ENCODE measurements at regions not wholly inside any gene's neighbourhood (a gene's known extent, or its start where the extent isn't known, plus 50 kb on each side); places are given as distances from the start of the nearest gene placed in this dataset.

GRCh38 chr10:107978455-107978854 is 813.9 kb upstream of the SORCS1 start:
- H4K8ac ChIP-seq (replicated peaks; ENCODE audit: insufficient read length, low read depth, low read length) = no peak overlapping the region
- H3K56ac ChIP-seq (ENCODE audit: insufficient read length, low read depth, low read length) = no peak overlapping the region
- no peak for DNase-seq
- H3T11ph ChIP-seq (ENCODE audit: low read length) = no peak overlapping the region
- no peak overlapping the region for H3K23ac ChIP-seq (ENCODE audit: insufficient read length, low read depth, low read length)
- peaks cover 0 to 5% (median 3%) of the 10 kb centered on the region in 3 experiments; a peak in 2 of 7 replicates for H3K36me3 Mint-ChIP-seq (ENCODE audit: insufficient read depth in 1 of 3, low read depth in 3 of 3)
- H4K91ac ChIP-seq (ENCODE audit: insufficient read length, low read depth, low read length) = no peak overlapping the region
- no peak overlapping the region for H3K14ac ChIP-seq (ENCODE audit: insufficient read depth, low read length)
- H4K20me1 ChIP-seq (ENCODE audit: control insufficient read depth, insufficient read depth, insufficient read length) = no peaks in the 10 kb centered on the region
- no peak overlapping the region for H3K4me3 Mint-ChIP-seq
- no peak overlapping the region for H3K27ac Mint-ChIP-seq
- H4K5ac ChIP-seq (ENCODE audit: insufficient read length, low read depth, low read length) = no peak overlapping the region
- H2AFZ ChIP-seq (ENCODE audit: low read length) = no peak overlapping the region
- no peaks in the 10 kb centered on the region for H3K79me2 ChIP-seq (ENCODE audit: insufficient read depth, low read length)
- no peak overlapping the region for H3K27ac ChIP-seq (ENCODE audit: insufficient read length, low read depth, low read length)
- no CpG with 5 or more reads among the region's 5 CpGs for WGBS (ENCODE audit: extremely low coverage, insufficient read length, low lambda C conversion rate)
- no peak for TF ChIP-seq CTCF (conservative IDR thresholded peaks at IDR 0.05)
- no peaks in the 10 kb centered on the region for H3K23me2 ChIP-seq (ENCODE audit: insufficient read length, low read depth, low read length, poor library complexity, severe bottlenecking)
- H3K27me3 ChIP-seq (ENCODE audit: insufficient read depth, low read length) = no peaks in the 10 kb centered on the region
- no peak overlapping the region for H2BK120ac ChIP-seq (ENCODE audit: low read depth, low read length, poor library complexity, severe bottlenecking)
- H3K4ac ChIP-seq (ENCODE audit: low read depth, low read length) = no peak overlapping the region
- H2BK20ac ChIP-seq (ENCODE audit: low read depth, low read length, poor library complexity, severe bottlenecking) = no peak overlapping the region
- peaks cover 1% of the 10 kb centered on the region; the same call in 1 of the 2 replicates for H3K27me3 Mint-ChIP-seq (ENCODE audit: low read depth)
- H3K9ac ChIP-seq (ENCODE audit: extremely low read depth, insufficient read length, low read length) = no peak overlapping the region
- H3K9me3 ChIP-seq (ENCODE audit: control insufficient read depth, low read depth, low read length) = no peaks in the 10 kb centered on the region
- no peak overlapping the region for H2BK15ac ChIP-seq (ENCODE audit: low read depth, low read length)
- H3K4me1 ChIP-seq (ENCODE audit: insufficient read depth, low read length) = no peaks in the 10 kb centered on the region
- no peaks in the 10 kb centered on the region; a peak in 1 of 4 replicates for H3K4me1 Mint-ChIP-seq
- no peak overlapping the region for H2BK5ac ChIP-seq (ENCODE audit: insufficient read length, low read length)
- no peaks in the 10 kb centered on the region for H3K79me1 ChIP-seq (ENCODE audit: insufficient read depth, low read depth, low read length, poor library complexity, severe bottlenecking)
- H2AK5ac ChIP-seq (ENCODE audit: insufficient read length, low read length) = no peak overlapping the region
- peaks cover 0 to 4% of the 10 kb centered on the region in 2 experiments; a peak in 3 of 5 replicates for H3K9me3 Mint-ChIP-seq
- H3K18ac ChIP-seq (ENCODE audit: insufficient read length, low read depth, low read length) = no peak overlapping the region
- H3K4me2 ChIP-seq (ENCODE audit: insufficient read depth, insufficient read length, low read length) = no peak overlapping the region
- H2BK12ac ChIP-seq (ENCODE audit: insufficient read length, low read depth, low read length) = no peak overlapping the region

All from H9 (cell line).